ENCODE measurements at regions not wholly inside any gene's neighbourhood (a gene's known extent, or its start where the extent isn't known, plus 50 kb on each side); places are given as distances from the start of the nearest gene placed in this dataset.
"Not testable (repeated sequence)": the region's sequence is repeated elsewhere in the genome, so short reads cannot be mapped to it uniquely, and the experiment has no call there.

- no peak overlapping the region for H3K27ac ChIP-seq
- ATAC-seq (no peak), DNase-seq (no peak)
- no peak for TF ChIP-seq POLR2A (IDR thresholded peaks at IDR 0.05)
- TF ChIP-seq CTCF (IDR thresholded peaks at IDR 0.05): no peak
- WGBS (ENCODE audit: insufficient coverage, low coverage, low lambda C conversion rate, missing lambda C conversion rate): 51% methylated on average over 4 of the region's 6 CpGs
- no peak overlapping the region for H3K4me3 ChIP-seq
- no peaks in the 10 kb centered on the region for H3K9me3 ChIP-seq
- H3K36me3 ChIP-seq: no peaks in the 10 kb centered on the region
- no peaks in the 10 kb centered on the region for H3K4me1 ChIP-seq
- H3K27me3 ChIP-seq: no peaks in the 10 kb centered on the region
- intact Hi-C loops (cut with DNase I): no loop called here
Observed at GRCh38 chr3:63132461-63133250, 145.5 kb upstream of the SYNPR start.

- DNase-seq: no peak
- Histone ChIP-seq H3K27me3 (no peaks in the 10 kb centered on the region), H3K27ac (no peak overlapping the region), H3K36me3 (no peaks in the 10 kb centered on the region), H3K4me3 (no peak overlapping the region), H3K9me3 (no peaks in the 10 kb centered on the region), H3K4me1 (no peaks in the 10 kb centered on the region)
- TF ChIP-seq POLR2A (IDR thresholded peaks at IDR 0.05): no peak
- intact Hi-C loops (cut with DNase I): no loop called here
- no peak for ATAC-seq
Observed at GRCh38 chr3:63135367-63135766, 142.7 kb upstream of the SYNPR start.

- H3K9me3 ChIP-seq; H3K4me1 ChIP-seq; H3K27ac ChIP-seq; intact Hi-C loops (cut with DNase I); H3K36me3 ChIP-seq; ATAC-seq; H3K4me3 ChIP-seq; H3K27me3 ChIP-seq; DNase-seq: not testable (repeated sequence)
- 74% methylated on average over 16 of the region's 26 CpGs for WGBS (ENCODE audit: insufficient coverage, low coverage, low lambda C conversion rate, missing lambda C conversion rate)
Observed at GRCh38 chr3:63136249-63136648, 141.9 kb upstream of the SYNPR start.

GRCh38 chr3:63142681-63143080 lies 135.4 kb upstream of the SYNPR start:
- WGBS (ENCODE audit: insufficient coverage, low coverage, low lambda C conversion rate, missing lambda C conversion rate): 34% methylated on average over 2 of the region's 2 CpGs
- H3K4me3 ChIP-seq: no peak overlapping the region
- no peaks in the 10 kb centered on the region for H3K9me3 ChIP-seq
- H3K27ac ChIP-seq: no peak overlapping the region
- no peaks in the 10 kb centered on the region for H3K36me3 ChIP-seq
- no peaks in the 10 kb centered on the region for H3K27me3 ChIP-seq
- H3K4me1 ChIP-seq: no peaks in the 10 kb centered on the region
- TF ChIP-seq CTCF (IDR thresholded peaks at IDR 0.05) (no peak), POLR2A (IDR thresholded peaks at IDR 0.05) (no peak)
- ATAC-seq (no peak), DNase-seq (no peak)
- intact Hi-C loops (cut with DNase I): no loop called here

- Histone ChIP-seq H3K36me3 (no peaks in the 10 kb centered on the region), H3K4me1 (no peaks in the 10 kb centered on the region), H3K27ac (no peak overlapping the region), H3K4me3 (no peak overlapping the region), H3K9me3 (no peaks in the 10 kb centered on the region), H3K27me3 (no peaks in the 10 kb centered on the region)
- ATAC-seq (no peak), DNase-seq (no peak)
- no peak for TF ChIP-seq POLR2A (IDR thresholded peaks at IDR 0.05)
- no peak for TF ChIP-seq CTCF (IDR thresholded peaks at IDR 0.05)
- 83% methylated on average over 4 of the region's 4 CpGs for WGBS (ENCODE audit: insufficient coverage, low coverage, low lambda C conversion rate, missing lambda C conversion rate)
- intact Hi-C loops (cut with DNase I): no loop called here
Observed at GRCh38 chr3:63146154-63146553, 132.0 kb upstream of the SYNPR start.
